HepG2 (cell line): ENCODE measurements at regions not wholly inside any gene's neighbourhood (a gene's known extent, or its start where the extent isn't known, plus 50 kb on each side); places are given as distances from the start of the nearest gene placed in this dataset.

Experiments
- ATAC-seq: fragments of 200-7000 bp; cut with Tn5 transposase; 3 replicates; pipeline ENCODE4 v1.9.1; 2020; ENCODE audit warnings: mild to moderate bottlenecking, moderate library complexity
- BruUV-seq: library from RNA; stranded (reverse); fragments of 400-500 nt; replicated peaks from 2 replicates; lab custom pipeline; 2021; lab: Mats Ljungman, UMichigan
- CTCF ChIA-PET: fragments of 300-600 bp; formaldehyde crosslinking; extraction: SDS; loops from one replicate; lab custom pipeline; 2021; ENCODE audit warnings: low total read pairs, inconsistent platforms, low intra/inter-chr PET ratio; lab: Yijun Ruan, JAX
- POLR2A ChIA-PET: fragments of 350-600 bp; sonication (Branson Sonifier 250); formaldehyde crosslinking; loops from one replicate; lab custom pipeline; 2020; ENCODE audit warnings: antibody characterized with exemption, inconsistent platforms; lab: Yijun Ruan, JAX
- DNase-seq: peaks from one replicate; pipeline ENCODE4 v3.0.0-alpha.2; 2015; ENCODE audit warnings: low spot score
- FAIRE-seq: peaks from 3 replicates; lab custom pipeline; 2011; peaks lifted over from hg19 to GRCh38; lab: Jason Lieb, UNC
- H2AFZ ChIP-seq: one replicate; pipeline ENCODE4 v1.6.1; 2011; ENCODE audit warnings: low read length, inconsistent platforms
- H3K27ac ChIP-seq: fragments of 300-600 bp; 3 replicates; pipeline ENCODE4 v1.8.0; 2011; ENCODE audit warnings: mixed run types, mild to moderate bottlenecking, mixed read lengths, low read length, inconsistent platforms; ENCODE audit not compliant: insufficient read depth; ENCODE audit errors: extremely low read length
- H3K27me3 ChIP-seq, 2 experiments: fragments of 200-600 bp in 1 of 2; 2 replicates in 1 of 2; 3 replicates in 1 of 2; pipeline versions ENCODE4 v1.6.0 to v1.8.0; 2011; ENCODE audit warnings: low read length in 2 of 2, mild to moderate bottlenecking in 2 of 2, moderate library complexity in 2 of 2, inconsistent platforms in 1 of 2; ENCODE audit not compliant: insufficient read depth in 2 of 2, control insufficient read depth in 1 of 2
- H3K36me3 ChIP-seq, 2 experiments: fragments of 200-600 bp in 1 of 2; replicated peaks in 1 of 2; 2 replicates in 1 of 2; 3 replicates in 1 of 2; pipeline versions ENCODE4 v1.5.1 to v1.8.0; 2011; ENCODE audit warnings: low read length in 2 of 2, inconsistent platforms in 1 of 2; ENCODE audit not compliant: insufficient read depth in 2 of 2, control insufficient read depth in 1 of 2
- H3K4me1 ChIP-seq: 2 replicates; pipeline ENCODE4 v1.5.1; 2012; ENCODE audit warnings: low read length, inconsistent platforms; ENCODE audit not compliant: insufficient read depth
- H3K4me2 ChIP-seq: 2 replicates; pipeline ENCODE4 v1.6.0; 2011; ENCODE audit warnings: low read depth, low read length, inconsistent platforms
- H3K4me3 ChIP-seq, 3 experiments: fragments of 200-600 bp in 1 of 3; sonication (generic), shearing (Covaris generic) in 1 of 3; replicated peaks in 1 of 3; 2 replicates each; pipeline ENCODE4 v1.5.1; 2011 to 2016; ENCODE audit warnings: low read length in 3 of 3, inconsistent platforms in 2 of 3, low read depth in 2 of 3, mild to moderate bottlenecking in 2 of 3, control low read depth in 1 of 3, mixed read lengths in 1 of 3; ENCODE audit not compliant: insufficient read depth in 1 of 3
- H3K79me2 ChIP-seq: one replicate; pipeline ENCODE4 v1.6.1; 2011; ENCODE audit warnings: low read length, inconsistent platforms; ENCODE audit not compliant: insufficient read depth
- H3K9ac ChIP-seq: 2 replicates; pipeline ENCODE4 v1.6.0; 2011; ENCODE audit warnings: mild to moderate bottlenecking, low read depth, low read length, inconsistent platforms; ENCODE audit not compliant: insufficient read depth
- H3K9me3 ChIP-seq: 2 replicates; pipeline ENCODE4 v1.5.1; 2012; ENCODE audit warnings: mild to moderate bottlenecking, low read length
- H4K20me1 ChIP-seq: 2 replicates; pipeline ENCODE4 v1.6.0; 2011; ENCODE audit warnings: inconsistent platforms, mild to moderate bottlenecking, low read length, moderate library complexity; ENCODE audit not compliant: insufficient read depth
- E2F2 ChIP-seq: sonication (generic); formaldehyde crosslinking; IDR thresholded peaks from 2 replicates; pipeline ENCODE4 v1.4.0; 2020; ENCODE audit warnings: missing genetic modification reagents, borderline replicate concordance
- FOXO4 ChIP-seq: sonication (generic); formaldehyde crosslinking; conservative IDR thresholded peaks from 2 replicates; pipeline ENCODE4 v1.8.1; 2023; ENCODE audit warnings: missing genetic modification reagents
- GATAD1 ChIP-seq: IDR thresholded peaks from 2 replicates; pipeline ENCODE4 v1.6.1; 2016; ENCODE audit warnings: missing genetic modification reagents, missing compliant biosample characterization
- HES4 ChIP-seq: sonication (generic); formaldehyde crosslinking; IDR thresholded peaks from 2 replicates; pipeline ENCODE4 v1.9.0; 2021; ENCODE audit warnings: mild to moderate bottlenecking, missing genetic modification reagents, borderline replicate concordance
- KMT2A ChIP-seq: sonication (generic); formaldehyde crosslinking; IDR thresholded peaks from 2 replicates; pipeline ENCODE4 v1.4.0; 2020; ENCODE audit warnings: missing genetic modification reagents
- MYC ChIP-seq: sonication (generic); formaldehyde crosslinking; IDR thresholded peaks from 2 replicates; pipeline ENCODE4 v1.9.0; 2021; ENCODE audit warnings: missing genetic modification reagents, borderline replicate concordance
- NKX3-1 ChIP-seq: sonication (generic); formaldehyde crosslinking; IDR thresholded peaks from 2 replicates; pipeline ENCODE4 v1.5.0; 2020; ENCODE audit warnings: missing genetic modification reagents
- SP140L ChIP-seq: sonication (generic); formaldehyde crosslinking; IDR thresholded peaks from 2 replicates; pipeline ENCODE4 v1.4.0; 2020; ENCODE audit warnings: missing genetic modification reagents, borderline replicate concordance
- ZBTB7B ChIP-seq: sonication (generic); formaldehyde crosslinking; IDR thresholded peaks from 2 replicates; pipeline ENCODE4 v1.4.0; 2020; ENCODE audit warnings: missing genetic modification reagents
- ZNF256 ChIP-seq: sonication (generic); formaldehyde crosslinking; conservative IDR thresholded peaks from 2 replicates; pipeline ENCODE4 v1.4.0; 2020; ENCODE audit warnings: missing genetic modification reagents
- ZNF441 ChIP-seq: sonication (generic); formaldehyde crosslinking; IDR thresholded peaks from 2 replicates; pipeline ENCODE4 v1.7.0; 2021; ENCODE audit warnings: missing genetic modification reagents, borderline replicate concordance
- ZNF747 ChIP-seq: sonication (generic); formaldehyde crosslinking; IDR thresholded peaks from 2 replicates; pipeline ENCODE4 v1.8.1; 2023; ENCODE audit warnings: missing genetic modification reagents, mild to moderate bottlenecking, borderline replicate concordance
- ZNF883 ChIP-seq: sonication (generic); formaldehyde crosslinking; IDR thresholded peaks from 2 replicates; pipeline ENCODE4 v1.5.1; 2020; ENCODE audit warnings: mild to moderate bottlenecking, missing genetic modification reagents; ENCODE audit errors: not compliant biosample characterization
- in situ Hi-C: cut with HindIII; loops from 2 replicates; pipeline ENCODE4 v1.10.0; 2017; ENCODE audit warnings: low pct_unique_long_range_greater_than_20kb; ENCODE audit not compliant: extremely low pct_ligation_motif_present
- intact Hi-C: fragments of 100-400 bp; cut with micrococcal nuclease; formaldehyde crosslinking; loops from one replicate; pipeline ENCODE4 v1.10.0; 2022; ENCODE audit not compliant: unreplicated experiment
- TF ChIP-seq, protein P1 (sequence below): IDR thresholded peaks from 2 replicates; pipeline ENCODE4 v1.6.1; 2012; ENCODE audit warnings: inconsistent platforms
- TF ChIP-seq, protein P2 (sequence below), 2 experiments: sonication (generic) in 1 of 2; formaldehyde crosslinking in 1 of 2; IDR thresholded peaks; 2 replicates each; pipeline versions ENCODE4 v1.6.1 to v1.9.0; 2014 to 2022; ENCODE audit warnings: antibody characterized with exemption in 1 of 2, borderline replicate concordance in 1 of 2, inconsistent platforms in 1 of 2, low read depth in 1 of 2, missing genetic modification reagents in 1 of 2

DNA sequence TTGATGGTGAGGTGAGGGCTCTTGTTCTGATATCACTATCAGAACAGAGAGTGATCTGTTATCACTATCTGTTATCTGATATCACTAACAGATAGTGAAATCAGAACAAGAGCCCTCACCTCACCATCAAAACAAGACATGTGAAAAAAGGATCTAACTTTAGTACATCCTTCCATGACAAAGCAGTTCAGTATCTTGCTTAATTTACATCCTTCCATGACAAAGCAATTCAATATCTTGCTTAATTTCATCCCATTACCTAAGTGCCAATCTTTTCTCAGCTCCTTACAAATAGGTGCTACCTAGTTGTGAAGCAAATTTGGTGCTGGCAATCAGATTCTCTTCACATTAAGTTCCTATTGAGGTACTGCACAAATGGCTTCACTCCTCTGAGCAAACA lies 1865.6 kb upstream of the FLRT2 start:
- no peaks in the 10 kb centered on the region for H3K36me3 ChIP-seq
- no peaks in the 10 kb centered on the region for H3K79me2 ChIP-seq
- H3K9ac ChIP-seq: no peak overlapping the region
- H3K4me3 ChIP-seq: no peak overlapping the region
- intact Hi-C loops (no loop called here), in situ Hi-C loops (no loop called here)
- H4K20me1 ChIP-seq: no peaks in the 10 kb centered on the region
- H3K4me1 ChIP-seq: no peaks in the 10 kb centered on the region
- no peak for TF ChIP-seq ZBTB7B (CRISPR knock-in tag)
- TF ChIP-seq KMT2A: no peak
- TF ChIP-seq GATAD1 (CRISPR knock-in tag): no peak
- TF ChIP-seq ZNF441: no peak
- no peak for TF ChIP-seq MYC (CRISPR knock-in tag)
- no peak for TF ChIP-seq NKX3-1 (CRISPR knock-in tag)
- TF ChIP-seq ZNF883 (CRISPR knock-in tag): no peak
- no peak for TF ChIP-seq FOXO4
- TF ChIP-seq ZNF747 (CRISPR knock-in tag): no peak
- no peak for TF ChIP-seq HES4
- no peak for TF ChIP-seq E2F2 (CRISPR knock-in tag)
- TF ChIP-seq, protein P1, sequence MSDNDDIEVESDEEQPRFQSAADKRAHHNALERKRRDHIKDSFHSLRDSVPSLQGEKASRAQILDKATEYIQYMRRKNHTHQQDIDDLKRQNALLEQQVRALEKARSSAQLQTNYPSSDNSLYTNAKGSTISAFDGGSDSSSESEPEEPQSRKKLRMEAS: no peak
- no peak for TF ChIP-seq SP140L (CRISPR knock-in tag)
- TF ChIP-seq, protein P2, sequence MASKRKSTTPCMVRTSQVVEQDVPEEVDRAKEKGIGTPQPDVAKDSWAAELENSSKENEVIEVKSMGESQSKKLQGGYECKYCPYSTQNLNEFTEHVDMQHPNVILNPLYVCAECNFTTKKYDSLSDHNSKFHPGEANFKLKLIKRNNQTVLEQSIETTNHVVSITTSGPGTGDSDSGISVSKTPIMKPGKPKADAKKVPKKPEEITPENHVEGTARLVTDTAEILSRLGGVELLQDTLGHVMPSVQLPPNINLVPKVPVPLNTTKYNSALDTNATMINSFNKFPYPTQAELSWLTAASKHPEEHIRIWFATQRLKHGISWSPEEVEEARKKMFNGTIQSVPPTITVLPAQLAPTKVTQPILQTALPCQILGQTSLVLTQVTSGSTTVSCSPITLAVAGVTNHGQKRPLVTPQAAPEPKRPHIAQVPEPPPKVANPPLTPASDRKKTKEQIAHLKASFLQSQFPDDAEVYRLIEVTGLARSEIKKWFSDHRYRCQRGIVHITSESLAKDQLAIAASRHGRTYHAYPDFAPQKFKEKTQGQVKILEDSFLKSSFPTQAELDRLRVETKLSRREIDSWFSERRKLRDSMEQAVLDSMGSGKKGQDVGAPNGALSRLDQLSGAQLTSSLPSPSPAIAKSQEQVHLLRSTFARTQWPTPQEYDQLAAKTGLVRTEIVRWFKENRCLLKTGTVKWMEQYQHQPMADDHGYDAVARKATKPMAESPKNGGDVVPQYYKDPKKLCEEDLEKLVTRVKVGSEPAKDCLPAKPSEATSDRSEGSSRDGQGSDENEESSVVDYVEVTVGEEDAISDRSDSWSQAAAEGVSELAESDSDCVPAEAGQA (IDR thresholded peaks at IDR 0.05; ENCODE audit: low read depth): no peak
- TF ChIP-seq, protein P2 (CRISPR knock-in tag; IDR thresholded peaks at IDR 0.05; ENCODE audit: borderline replicate concordance): no peak
- no peak for TF ChIP-seq ZNF256 (CRISPR knock-in tag)
- no peak for FAIRE-seq
- no peak for ATAC-seq
- no peak overlapping the region for H3K27ac ChIP-seq
- CTCF ChIA-PET: no interaction called here
- no peak overlapping the region for H2AFZ ChIP-seq
- DNase-seq: no peak
- no TSS peak for BruUV-seq
- POLR2A ChIA-PET: no interaction called here
- H3K4me2 ChIP-seq: no peak overlapping the region
- H3K27me3 ChIP-seq: no peaks in the 10 kb centered on the region
- no peaks in the 10 kb centered on the region for H3K9me3 ChIP-seq
